ENCODE measurements at regions not wholly inside any gene's neighbourhood (a gene's known extent, or its start where the extent isn't known, plus 50 kb on each side); places are given as distances from the start of the nearest gene placed in this dataset.

- TF ChIP-seq CTCF (IDR thresholded peaks at IDR 0.05; ENCODE audit: borderline replicate concordance, extremely low read depth, low read length, poor library complexity, severe bottlenecking) (no peak), EZH2 (IDR thresholded peaks at IDR 0.05; ENCODE audit: borderline replicate concordance, low read depth, low read length, severe bottlenecking) (no peak)
These were observed 54.9 kb upstream of the IGFBP2 start for GRCh38 chr2:216578325-216578724.
